RWPE2 (cell line): ENCODE measurements at regions not wholly inside any gene's neighbourhood (a gene's known extent, or its start where the extent isn't known, plus 50 kb on each side); places are given as distances from the start of the nearest gene placed in this dataset.

Experiments used
- ATAC-seq: fragments of 200-7000 bp; cut with Tn5 transposase; 3 replicates; pipeline ENCODE4 v1.9.1; 2021; ENCODE audit warnings: low read depth
- DNase-seq: peaks from one replicate; pipeline ENCODE4 v3.0.0-alpha.2; 2020; ENCODE audit warnings: low spot score
- H3K27ac ChIP-seq: fragments of 450-650 bp; 2 replicates; pipeline ENCODE4 v1.5.1; 2017; ENCODE audit warnings: mild to moderate bottlenecking; ENCODE audit not compliant: poor library complexity, severe bottlenecking
- H3K27me3 ChIP-seq: fragments of 250-450 bp; sonication (Bioruptor Pico); 2 replicates; pipeline ENCODE4 v1.5.1; 2021; ENCODE audit warnings: mild to moderate bottlenecking, moderate library complexity; ENCODE audit not compliant: insufficient read depth, poor library complexity, severe bottlenecking
- H3K36me3 ChIP-seq: fragments of 250-450 bp; sonication (Bioruptor Pico); 2 replicates; pipeline ENCODE4 v1.5.1; 2020; ENCODE audit warnings: low read depth, mild to moderate bottlenecking, moderate library complexity
- H3K4me1 ChIP-seq: fragments of 250-450 bp; sonication (Bioruptor Pico); 2 replicates; pipeline ENCODE4 v1.5.1; 2021; ENCODE audit warnings: mild to moderate bottlenecking, moderate library complexity; ENCODE audit not compliant: insufficient read depth, poor library complexity, severe bottlenecking
- H3K4me3 ChIP-seq: fragments of 250-450 bp; sonication (Bioruptor Pico); 2 replicates; pipeline ENCODE4 v1.5.1; 2021; ENCODE audit warnings: mild to moderate bottlenecking, moderate library complexity; ENCODE audit not compliant: severe bottlenecking
- H3K9me3 ChIP-seq: fragments of 250-450 bp; sonication (Bioruptor Pico); 2 replicates; pipeline ENCODE4 v1.5.1; 2021; ENCODE audit warnings: mild to moderate bottlenecking, moderate library complexity; ENCODE audit not compliant: severe bottlenecking
- CTCF ChIP-seq: fragments of 450-650 bp; IDR thresholded peaks from one replicate; pipeline ENCODE4 v1.5.1; 2017; ENCODE audit warnings: mild to moderate bottlenecking, moderate library complexity; ENCODE audit not compliant: poor library complexity, severe bottlenecking

GRCh38 chr5:54803471-54804011 is 181.9 kb downstream of the ESM1 start:
- ATAC-seq = no peak

GRCh38 chr5:54799645-54800044 is 185.7 kb downstream of the ESM1 start:
- no peaks in the 10 kb centered on the region for H3K4me1 ChIP-seq
- DNase-seq (no peak), ATAC-seq (no peak)
- no peak for TF ChIP-seq CTCF
- no peaks in the 10 kb centered on the region for H3K27me3 ChIP-seq
- no peak overlapping the region for H3K4me3 ChIP-seq
- no peak overlapping the region for H3K27ac ChIP-seq
- no peaks in the 10 kb centered on the region for H3K36me3 ChIP-seq
- no peaks in the 10 kb centered on the region for H3K9me3 ChIP-seq

More at GRCh38 chr5:54803471-54804011, 181.9 kb downstream of the ESM1 start:
- H3K4me1 ChIP-seq = peaks cover 9% of the 10 kb centered on the region
- H3K27me3 ChIP-seq = no peaks in the 10 kb centered on the region
- DNase-seq = no peak
- H3K36me3 ChIP-seq = no peaks in the 10 kb centered on the region
- H3K27ac ChIP-seq = no peak overlapping the region
- no peaks in the 10 kb centered on the region for H3K9me3 ChIP-seq
- no peak for TF ChIP-seq CTCF
- H3K4me3 ChIP-seq = no peak overlapping the region

GRCh38 chr5:54795777-54796176 is 189.6 kb downstream of the ESM1 start:
- no peak for ATAC-seq
- no peak for DNase-seq
- no peaks in the 10 kb centered on the region for H3K4me1 ChIP-seq
- no peak for TF ChIP-seq CTCF
- H3K9me3 ChIP-seq = no peaks in the 10 kb centered on the region
- no peaks in the 10 kb centered on the region for H3K27me3 ChIP-seq
- H3K36me3 ChIP-seq = no peaks in the 10 kb centered on the region
- no peak overlapping the region for H3K4me3 ChIP-seq
- no peak overlapping the region for H3K27ac ChIP-seq

GRCh38 chr5:54795284-54795683 is 190.1 kb downstream of the ESM1 start:
- Histone ChIP-seq H3K4me1 (no peaks in the 10 kb centered on the region), H3K4me3 (no peak overlapping the region), H3K9me3 (no peaks in the 10 kb centered on the region), H3K27ac (no peak overlapping the region), H3K27me3 (no peaks in the 10 kb centered on the region), H3K36me3 (no peaks in the 10 kb centered on the region)
- TF ChIP-seq CTCF = no peak
- DNase-seq = no peak
- peak; percentile 56; the same call in 1 of the 3 replicates for ATAC-seq

GRCh38 chr5:54794135-54794975 is 191.0 kb downstream of the ESM1 start:
- no peak for DNase-seq
- no peak for ATAC-seq
- Histone ChIP-seq H3K36me3 (no peaks in the 10 kb centered on the region), H3K4me3 (no peak overlapping the region), H3K9me3 (no peaks in the 10 kb centered on the region), H3K4me1 (no peaks in the 10 kb centered on the region), H3K27ac (no peak overlapping the region), H3K27me3 (no peaks in the 10 kb centered on the region)
- TF ChIP-seq CTCF = no peak
